Transverse colon (tissue), 4 donors: ENCODE measurements at regions not wholly inside any gene's neighbourhood (a gene's known extent, or its start where the extent isn't known, plus 50 kb on each side); places are given as distances from the start of the nearest gene placed in this dataset.

Source experiments
- DNase-seq: peaks from one replicate; pipeline ENCODE4 v3.0.0-alpha.2; 2019
- H3K27ac ChIP-seq, 4 donors: fragments of 200-600 bp; sonication (generic); 2 replicates each; pipeline ENCODE4 v1.5.1; 2016 to 2018; ENCODE audit warnings: inconsistent platforms in 4 of 4
- H3K27me3 ChIP-seq: fragments of 200-600 bp; sonication (generic); 2 replicates; pipeline ENCODE4 v1.5.1; 2017; ENCODE audit warnings: inconsistent platforms
- H3K36me3 ChIP-seq, 4 donors: fragments of 200-600 bp; sonication (generic); 2 replicates each; pipeline ENCODE4 v1.5.1; 2017 to 2019; ENCODE audit warnings: inconsistent platforms in 4 of 4
- H3K4me1 ChIP-seq, 4 donors: fragments of 200-600 bp; sonication (generic); 2 replicates each; pipeline ENCODE4 v1.5.1; 2017 to 2020; ENCODE audit warnings: inconsistent platforms in 4 of 4
- H3K4me3 ChIP-seq, 4 donors: fragments of 200-600 bp; sonication (generic); 1 replicate in 1 of 4; 2 replicates in 3 of 4; pipeline versions ENCODE4 v1.5.1 to v1.6.1; 2017 to 2019; ENCODE audit warnings: inconsistent platforms in 4 of 4
- H3K9me3 ChIP-seq, 2 donors: fragments of 200-600 bp; sonication (generic); 2 replicates each; pipeline ENCODE4 v1.5.1; 2017 to 2019; ENCODE audit warnings: inconsistent platforms in 2 of 2
- EP300 ChIP-seq: sonication (generic); formaldehyde crosslinking; IDR thresholded peaks from one replicate; pipeline ENCODE4 v1.6.1; 2017; ENCODE audit warnings: antibody characterized with exemption, low read depth
- POLR2A ChIP-seq: fragments of 450-650 bp; IDR thresholded peaks from one replicate; pipeline ENCODE4 v1.6.1; 2016; ENCODE audit warnings: antibody characterized with exemption, mild to moderate bottlenecking, moderate library complexity
- POLR2AphosphoS5 ChIP-seq, 3 donors: sonication (generic); formaldehyde crosslinking; IDR thresholded peaks; one replicate each; pipeline ENCODE4 v1.6.1; 2016; ENCODE audit warnings: antibody characterized with exemption in 3 of 3
- WGBS, 2 donors: methylation state at CpG; one replicate each; pipeline ENCODE4 v1.1.5; 2018; ENCODE audit warnings: low coverage in 1 of 2; 5-methylcytosine and 5-hydroxymethylcytosine counted together
- in situ Hi-C, 4 donors: fragments of 200-750 bp; cut with MboI; loops; one replicate each; pipeline versions ENCODE4 v1.15.0 to v1.15.1; 2017; ENCODE audit warnings: low sequenced_read_pairs in 3 of 4, low pct_ligation_motif_present in 1 of 4, low pct_unique_long_range_greater_than_20kb in 1 of 4
- intact Hi-C: fragments of 100-400 bp; cut with DNase I; formaldehyde crosslinking; loops from one replicate; pipeline ENCODE4 v1.15.1; 2023; ENCODE audit warnings: low total_unique reads
- TF ChIP-seq, protein P1 (sequence below), 5 experiments: fragments of 200-600 bp in 3 of 5; fragments of 450-650 bp in 2 of 5; sonication (generic) in 3 of 5; IDR thresholded peaks; 1 replicate in 2 of 5; 2 replicates in 3 of 5; pipeline ENCODE4 v1.5.1; 2016 to 2017; ENCODE audit warnings: antibody characterized with exemption in 5 of 5, inconsistent platforms in 3 of 5, mild to moderate bottlenecking in 2 of 5, moderate library complexity in 1 of 5

DNA sequence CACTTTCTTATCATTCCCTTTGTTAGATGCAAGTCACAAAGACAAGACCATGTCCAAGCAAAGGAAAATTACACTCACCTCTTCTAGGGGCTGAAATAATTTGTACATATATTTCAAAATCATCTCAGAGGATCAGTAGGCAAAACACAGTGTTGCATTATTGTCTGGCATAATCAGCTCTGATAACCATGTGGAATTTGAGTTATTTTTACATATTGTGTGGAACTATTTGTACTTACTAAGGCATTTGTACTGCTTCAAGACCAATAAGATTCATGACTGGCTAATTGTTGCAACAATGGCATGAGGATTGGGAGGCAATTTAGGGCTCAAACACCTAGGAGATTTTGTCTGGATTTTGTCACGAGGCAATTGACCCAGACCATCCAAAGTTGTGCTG, 1716.4 kb downstream of the BRINP3 start:
- Histone ChIP-seq H3K27me3 (no peaks in the 10 kb centered on the region), H3K4me3 (no peak overlapping the region), H3K27ac (no peak overlapping the region), H3K36me3 (no peaks in the 10 kb centered on the region), H3K4me1 (no peaks in the 10 kb centered on the region), H3K9me3 (no peaks in the 10 kb centered on the region)
- intact Hi-C loops, result no loop called here
- TF ChIP-seq EP300 (no peak), POLR2AphosphoS5 (IDR thresholded peaks at IDR 0.05) (no peak)
- TF ChIP-seq, protein P1, sequence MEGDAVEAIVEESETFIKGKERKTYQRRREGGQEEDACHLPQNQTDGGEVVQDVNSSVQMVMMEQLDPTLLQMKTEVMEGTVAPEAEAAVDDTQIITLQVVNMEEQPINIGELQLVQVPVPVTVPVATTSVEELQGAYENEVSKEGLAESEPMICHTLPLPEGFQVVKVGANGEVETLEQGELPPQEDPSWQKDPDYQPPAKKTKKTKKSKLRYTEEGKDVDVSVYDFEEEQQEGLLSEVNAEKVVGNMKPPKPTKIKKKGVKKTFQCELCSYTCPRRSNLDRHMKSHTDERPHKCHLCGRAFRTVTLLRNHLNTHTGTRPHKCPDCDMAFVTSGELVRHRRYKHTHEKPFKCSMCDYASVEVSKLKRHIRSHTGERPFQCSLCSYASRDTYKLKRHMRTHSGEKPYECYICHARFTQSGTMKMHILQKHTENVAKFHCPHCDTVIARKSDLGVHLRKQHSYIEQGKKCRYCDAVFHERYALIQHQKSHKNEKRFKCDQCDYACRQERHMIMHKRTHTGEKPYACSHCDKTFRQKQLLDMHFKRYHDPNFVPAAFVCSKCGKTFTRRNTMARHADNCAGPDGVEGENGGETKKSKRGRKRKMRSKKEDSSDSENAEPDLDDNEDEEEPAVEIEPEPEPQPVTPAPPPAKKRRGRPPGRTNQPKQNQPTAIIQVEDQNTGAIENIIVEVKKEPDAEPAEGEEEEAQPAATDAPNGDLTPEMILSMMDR (IDR thresholded peaks at IDR 0.05), result no peak
- no peak for DNase-seq
- in situ Hi-C loops, result no loop called here
- 29 to 35% methylated on average over 1 of the region's 1 CpG for WGBS, 2 donors

DNA sequence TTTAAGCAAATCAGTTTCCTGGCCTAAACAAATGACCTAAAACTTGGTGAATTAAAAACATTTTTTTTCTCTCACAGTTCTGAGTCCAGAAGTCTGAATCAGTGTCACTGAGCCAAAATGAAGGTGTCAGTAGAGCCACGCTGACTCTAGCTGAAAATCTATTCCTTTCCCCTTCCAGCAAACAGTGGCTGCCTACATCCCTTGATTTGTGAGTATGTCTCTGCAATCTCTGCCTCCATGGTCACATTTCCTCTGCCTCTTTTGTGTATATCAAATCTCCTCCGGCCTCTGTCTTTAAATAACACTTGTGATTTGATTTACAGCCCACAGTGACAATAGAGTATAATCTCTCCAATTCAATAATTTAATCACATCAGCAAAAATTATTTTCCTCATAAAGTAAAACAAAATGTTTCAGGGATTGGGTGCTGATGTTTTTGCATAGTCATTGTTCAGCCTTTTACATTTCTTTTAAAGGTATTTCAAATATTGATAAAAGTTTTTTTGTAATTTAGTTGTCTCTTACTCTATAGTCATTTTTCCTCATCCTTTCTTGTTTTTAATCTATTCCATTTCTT, 1715.4 kb downstream of the BRINP3 start:
- no peaks in the 10 kb centered on the region for H3K27me3 ChIP-seq
- in situ Hi-C loops (no loop called here), intact Hi-C loops (no loop called here)
- no peaks in the 10 kb centered on the region for H3K36me3 ChIP-seq
- H3K4me1 ChIP-seq, result no peaks in the 10 kb centered on the region
- H3K9me3 ChIP-seq, result no peaks in the 10 kb centered on the region
- H3K4me3 ChIP-seq, result no peak overlapping the region
- no peak for DNase-seq
- TF ChIP-seq, protein P1 (IDR thresholded peaks at IDR 0.05), result no peak
- no peak for TF ChIP-seq POLR2A
- no peak for TF ChIP-seq POLR2AphosphoS5 (IDR thresholded peaks at IDR 0.05)
- TF ChIP-seq EP300, result no peak
- WGBS, 2 donors, result 24 to 52% methylated on average over 2 of the region's 2 CpGs
- H3K27ac ChIP-seq, result no peak overlapping the region

DNA sequence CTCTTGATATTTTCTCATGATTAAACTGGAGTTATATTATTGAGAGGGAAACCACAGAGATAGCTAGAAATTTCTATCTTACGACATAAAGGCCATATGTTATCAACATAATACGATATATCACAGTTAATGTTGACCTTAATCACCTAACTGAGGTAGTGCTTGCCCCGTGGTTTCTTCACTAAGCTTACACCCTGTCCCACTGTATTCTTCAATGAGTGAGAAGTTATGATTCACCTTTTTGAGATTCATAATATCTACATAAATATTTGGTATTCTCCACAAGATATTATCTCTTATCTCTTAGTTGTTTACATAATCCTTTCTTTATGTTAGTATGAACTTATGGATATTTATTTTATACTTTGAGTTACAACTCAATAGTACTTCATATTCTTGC, 1714.1 kb downstream of the BRINP3 start:
- in situ Hi-C loops (no loop called here), intact Hi-C loops (no loop called here)
- H3K27me3 ChIP-seq, result no peaks in the 10 kb centered on the region
- H3K4me3 ChIP-seq, result no peak overlapping the region
- H3K36me3 ChIP-seq, result no peaks in the 10 kb centered on the region
- no peaks in the 10 kb centered on the region for H3K9me3 ChIP-seq
- no peak for TF ChIP-seq POLR2AphosphoS5 (IDR thresholded peaks at IDR 0.05)
- TF ChIP-seq, protein P1 (IDR thresholded peaks at IDR 0.05), result no peak
- no peak for TF ChIP-seq EP300
- no peak for TF ChIP-seq POLR2A
- H3K27ac ChIP-seq, result no peak overlapping the region
- H3K4me1 ChIP-seq, result no peaks in the 10 kb centered on the region
- no peak for DNase-seq
- 61 to 71% methylated on average over 3 of the region's 3 CpGs for WGBS, 2 donors

GRCh38 chr1:188769181-188769580, 1708.5 kb downstream of the BRINP3 start:
- no peaks in the 10 kb centered on the region for H3K36me3 ChIP-seq
- no peaks in the 10 kb centered on the region for H3K9me3 ChIP-seq
- H3K27me3 ChIP-seq, result no peaks in the 10 kb centered on the region
- H3K4me3 ChIP-seq, result no peak overlapping the region
- WGBS, 2 donors, result 91% methylated on average over 11 of the region's 11 CpGs; no CpG with 5 or more reads in 1 of the 2 donors
- H3K27ac ChIP-seq, result no peak overlapping the region
- TF ChIP-seq EP300 (no peak), POLR2AphosphoS5 (IDR thresholded peaks at IDR 0.05) (no peak), POLR2A (no peak)
- TF ChIP-seq, protein P1 (IDR thresholded peaks at IDR 0.05), result no peak
- no peaks in the 10 kb centered on the region for H3K4me1 ChIP-seq
- DNase-seq, result no peak
- in situ Hi-C loops (no loop called here), intact Hi-C loops (no loop called here)
